C1 segment of cervical spinal cord (tissue), 14 donors: ENCODE measurements at regions not wholly inside any gene's neighbourhood (a gene's known extent, or its start where the extent isn't known, plus 50 kb on each side); places are given as distances from the start of the nearest gene placed in this dataset.
A peak's percentile ranks its signal among the peaks of the same experiment; 100 is the strongest.

Experiments used
- DNase-seq, 14 donors: peaks; one replicate each; lab custom pipeline; 2025; lab: John Stamatoyannopoulos, UW

GRCh38 chr10:88126699-88127098 is 263.3 kb downstream of the PTEN start:
- no peak for DNase-seq

GRCh38 chr10:88127269-88127668 is 263.8 kb downstream of the PTEN start:
- DNase-seq = no peak

- no peak for DNase-seq
Measured at GRCh38 chr10:88127766-88128165, 264.3 kb downstream of the PTEN start.

GRCh38 chr10:88129013-88129412 is 265.6 kb downstream of the PTEN start:
- DNase-seq = no peak

- no peak for DNase-seq
Measured at GRCh38 chr10:88130912-88131311, 267.5 kb downstream of the PTEN start.

- peak in 6 of 14 donors; percentile 11 to 98 (median 31) for DNase-seq
Measured at GRCh38 chr10:88131511-88132139, 268.2 kb downstream of the PTEN start.

GRCh38 chr10:88136712-88137111 is 273.3 kb downstream of the PTEN start:
- DNase-seq = no peak

GRCh38 chr10:88138319-88138848 is 275.0 kb downstream of the PTEN start:
- DNase-seq = no peak

GRCh38 chr10:88147000-88147798 is 283.8 kb downstream of the PTEN start:
- DNase-seq = no peak

- DNase-seq = no peak
Measured at GRCh38 chr10:88149906-88150305, 286.5 kb downstream of the PTEN start.

GRCh38 chr10:88150339-88150738 is 286.9 kb downstream of the PTEN start:
- no peak for DNase-seq

- no peak for DNase-seq
Measured at GRCh38 chr10:88152728-88153133, 289.3 kb downstream of the PTEN start.

- no peak for DNase-seq
Measured at GRCh38 chr10:88154596-88155250, 291.3 kb downstream of the PTEN start.

GRCh38 chr10:88156341-88156740 is 292.9 kb downstream of the PTEN start:
- DNase-seq = no peak

GRCh38 chr10:88157981-88158465 is 294.6 kb downstream of the PTEN start:
- no peak for DNase-seq

- no peak for DNase-seq
Measured at GRCh38 chr10:88158526-88159122, 295.2 kb downstream of the PTEN start.

GRCh38 chr10:88159127-88159829 is 295.9 kb downstream of the PTEN start:
- DNase-seq = no peak

GRCh38 chr10:88161070-88161469 is 297.6 kb downstream of the PTEN start:
- DNase-seq = no peak

- DNase-seq = no peak
Measured at GRCh38 chr10:88161756-88162155, 298.3 kb downstream of the PTEN start.

GRCh38 chr10:88162852-88163251 is 299.4 kb downstream of the PTEN start:
- DNase-seq = no peak

- DNase-seq = no peak
Measured at GRCh38 chr10:88163572-88163971, 300.1 kb downstream of the PTEN start.
